GM18507 (cell line): ENCODE measurements at regions not wholly inside any gene's neighbourhood (a gene's known extent, or its start where the extent isn't known, plus 50 kb on each side); places are given as distances from the start of the nearest gene placed in this dataset.
"Not testable (repeated sequence)": the region's sequence is repeated elsewhere in the genome, so short reads cannot be mapped to it uniquely, and the experiment has no call there.

ENCODE experiments used
- DNase-seq: peaks from one replicate; pipeline ENCODE4 v3.0.0; 2011; ENCODE audit warnings: low read depth; ENCODE audit not compliant: insufficient read length; ENCODE audit errors: extremely low spot score
- FAIRE-seq: peaks from 2 replicates; lab custom pipeline; 2011; peaks lifted over from hg19 to GRCh38; lab: Jason Lieb, UNC

DNA sequence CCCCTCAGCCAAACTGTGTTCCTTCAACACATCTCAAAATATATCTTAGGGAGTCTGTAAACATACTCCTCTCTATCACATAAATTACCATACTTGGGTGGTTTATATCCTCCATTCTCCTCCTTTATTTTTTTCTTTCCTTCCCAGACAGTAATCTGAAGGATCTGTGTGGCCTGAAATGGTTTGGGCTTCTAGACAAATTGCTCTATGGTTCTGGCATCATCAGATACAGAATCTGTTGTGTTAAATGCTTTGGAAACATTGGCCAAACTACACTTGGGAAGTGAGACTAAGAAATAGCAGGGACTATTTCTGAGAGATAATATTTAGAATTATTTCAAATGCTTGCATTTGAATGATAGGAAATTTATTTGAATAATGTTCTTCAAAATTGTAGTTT lies 353.0 kb upstream of the KCND2 start:
- FAIRE-seq (no peak), DNase-seq (no peak)

DNA sequence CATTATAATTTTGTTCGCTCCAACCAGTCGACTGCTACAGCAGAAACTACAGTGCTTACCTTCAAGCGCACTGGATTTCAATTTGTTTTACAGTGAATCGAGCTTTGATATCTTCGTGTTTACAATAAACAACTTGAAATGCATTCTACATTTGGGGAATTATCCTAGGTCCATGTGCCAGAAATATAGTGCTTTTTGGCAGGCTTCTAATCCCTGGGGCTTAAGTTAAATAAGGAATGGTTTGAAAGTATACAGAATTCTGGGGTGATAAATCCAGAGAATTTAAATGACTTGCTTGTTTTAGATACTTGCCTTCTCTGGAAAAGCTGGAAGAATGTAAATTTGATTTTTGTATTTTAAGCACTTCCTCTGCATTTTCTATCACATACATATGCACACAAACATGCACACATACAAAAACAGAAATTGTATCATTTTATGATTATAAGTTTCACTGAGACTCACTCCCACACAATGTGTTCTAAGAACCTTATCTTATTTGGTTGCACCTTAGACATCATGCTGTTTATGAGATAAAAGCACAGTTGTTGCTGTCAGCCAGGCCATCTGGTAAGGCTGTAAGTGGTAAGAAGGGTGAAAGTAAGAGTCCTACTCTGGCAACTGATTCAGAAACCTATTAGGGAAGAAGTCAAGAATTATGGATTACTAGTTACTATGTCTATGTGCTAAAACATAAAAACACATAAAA lies 347.2 kb upstream of the KCND2 start:
- DNase-seq (no peak), FAIRE-seq (no peak)

DNA sequence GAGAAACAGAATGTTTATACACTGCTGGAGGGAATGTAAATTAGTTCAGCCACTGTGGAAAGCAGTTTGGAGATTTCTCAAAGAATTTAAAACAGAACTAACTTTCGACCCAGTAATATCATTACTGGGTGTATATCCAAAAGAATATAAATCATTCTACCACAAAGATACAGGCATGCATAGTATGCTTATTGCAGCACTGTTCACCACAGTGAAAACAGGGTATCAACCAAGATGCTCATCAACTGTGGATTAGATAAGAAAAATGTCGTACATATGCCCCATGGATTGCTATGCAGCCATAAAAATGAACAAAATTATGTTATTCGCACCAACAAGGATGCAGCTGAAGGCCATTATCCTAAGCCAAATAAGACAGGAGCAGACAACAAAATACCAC lies 343.1 kb upstream of the KCND2 start:
- FAIRE-seq, result no peak
- DNase-seq, result no peak

DNA sequence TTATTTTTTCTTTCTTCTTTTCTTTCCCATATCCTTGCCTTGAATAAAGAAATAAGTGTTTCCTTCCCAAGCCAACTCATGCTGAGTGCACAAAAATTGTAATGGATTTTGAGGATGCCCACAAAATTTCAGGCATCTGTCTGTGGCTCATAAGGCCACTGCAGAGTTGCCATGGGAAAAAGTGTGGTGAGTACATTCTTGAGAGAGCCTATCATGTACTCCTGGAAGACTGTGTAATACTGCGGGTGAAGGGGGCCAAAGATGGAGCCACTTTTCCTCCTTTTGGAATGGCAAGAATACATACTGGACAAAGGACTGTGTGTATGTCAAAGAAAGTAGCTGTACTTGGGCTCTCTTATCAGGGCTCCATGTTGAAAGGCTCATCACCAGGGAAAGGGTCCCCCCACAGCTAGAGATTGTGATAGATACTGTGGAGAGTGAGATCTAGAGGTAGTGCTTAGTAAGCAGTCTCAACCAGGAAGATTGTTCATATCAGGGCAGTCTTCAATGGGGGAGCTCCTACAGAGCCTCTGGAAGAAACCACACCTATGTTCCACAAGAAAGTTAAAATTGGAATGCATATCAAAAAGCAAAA lies 341.6 kb upstream of the KCND2 start:
- DNase-seq (no peak), FAIRE-seq (no peak)

DNA sequence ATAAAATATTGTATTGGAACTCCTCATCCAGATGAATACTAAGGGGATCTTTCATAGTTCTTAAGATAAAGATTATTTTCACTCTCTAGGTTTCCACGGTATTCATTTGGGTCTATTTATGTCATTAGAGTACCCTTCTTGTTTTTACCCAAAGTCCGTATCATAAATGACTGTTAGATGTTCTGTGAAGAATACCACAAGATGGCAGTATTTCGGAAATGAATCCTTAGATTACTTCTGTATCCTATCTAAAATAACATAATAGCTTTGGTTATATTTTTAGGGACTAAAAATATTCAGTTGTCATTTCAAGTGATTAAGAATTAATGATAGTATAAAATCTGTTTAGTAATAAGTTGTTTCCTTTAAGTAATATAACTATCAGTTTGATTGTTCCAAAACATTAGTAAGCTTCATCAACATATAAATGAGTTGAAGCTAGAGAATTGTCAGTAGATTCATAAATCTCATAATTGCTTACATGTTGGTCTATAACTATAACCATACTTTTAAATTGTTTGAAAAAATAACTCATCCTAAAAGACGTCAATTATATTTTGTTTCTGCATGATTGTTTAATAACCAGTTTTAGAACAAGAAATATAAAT lies 337.5 kb upstream of the KCND2 start:
- no peak for DNase-seq
- FAIRE-seq, result peak; percentile 45

DNA sequence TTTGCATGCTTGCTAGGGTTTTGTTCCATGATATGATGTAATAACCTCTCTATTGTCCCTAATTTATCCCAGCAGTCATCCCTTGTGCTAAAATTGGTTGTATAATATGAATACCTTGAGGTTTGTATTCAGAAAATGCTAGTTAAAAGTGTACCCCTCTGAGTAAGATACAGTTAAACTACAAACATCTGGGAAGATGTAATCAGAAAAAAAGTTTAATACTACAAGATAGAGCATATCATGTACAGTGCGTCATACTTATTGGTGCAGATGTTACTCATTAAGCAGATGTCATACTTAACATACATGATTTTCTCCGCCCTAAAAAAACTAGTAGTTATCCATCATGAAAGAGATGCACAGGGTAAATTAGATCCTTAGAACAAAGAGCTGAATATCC lies 336.1 kb upstream of the KCND2 start:
- DNase-seq (no peak), FAIRE-seq (no peak)

DNA sequence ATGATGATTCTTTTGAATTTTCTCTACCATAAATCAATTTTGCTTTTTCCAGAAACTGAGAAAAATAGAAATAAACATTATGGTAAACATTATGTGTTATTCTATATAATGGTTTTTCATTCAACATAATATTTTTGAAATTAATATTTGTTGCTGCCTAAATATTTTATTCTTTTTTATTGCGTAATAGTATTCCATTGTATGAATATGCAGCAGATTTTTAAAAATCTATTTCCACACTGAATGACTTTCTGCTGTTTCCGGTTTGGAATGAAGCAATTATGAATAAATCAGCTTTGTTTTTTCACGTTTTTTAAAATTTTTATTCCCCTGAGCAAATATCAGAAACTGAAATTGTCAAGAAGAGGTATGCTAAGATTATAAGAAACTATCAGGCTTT lies 335.2 kb upstream of the KCND2 start:
- FAIRE-seq (no peak), DNase-seq (no peak)

DNA sequence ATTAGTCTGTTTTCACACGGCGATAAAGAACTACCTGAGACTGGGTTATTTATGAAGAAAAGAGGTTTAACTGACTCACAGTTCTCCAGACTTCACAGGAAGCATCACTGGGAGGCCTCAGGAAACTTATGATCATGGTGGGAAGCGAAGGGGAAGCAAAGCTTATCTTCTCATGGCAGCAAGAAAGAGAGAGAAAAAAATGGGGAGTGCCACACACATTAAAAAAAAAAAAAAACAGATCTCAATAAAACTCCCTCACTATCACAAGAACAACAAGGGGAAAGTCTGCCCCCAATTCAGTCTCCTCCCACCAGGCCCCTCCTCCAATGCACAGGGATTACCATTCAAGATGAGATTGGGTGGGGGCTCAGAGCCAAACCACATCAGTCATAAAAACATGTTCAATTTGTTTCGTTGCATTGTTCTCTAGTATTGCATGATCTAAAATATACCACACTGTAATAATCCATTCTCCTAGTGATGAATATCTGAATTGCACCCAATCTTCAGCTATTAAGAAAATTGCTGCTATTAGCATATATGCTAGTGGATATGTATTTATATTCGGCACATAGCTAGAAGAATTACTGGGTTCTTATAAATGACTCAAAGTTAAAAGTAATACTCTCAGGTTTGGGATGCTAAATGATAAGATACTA lies 328.9 kb upstream of the KCND2 start:
- DNase-seq, result no peak
- FAIRE-seq, result no peak

DNA sequence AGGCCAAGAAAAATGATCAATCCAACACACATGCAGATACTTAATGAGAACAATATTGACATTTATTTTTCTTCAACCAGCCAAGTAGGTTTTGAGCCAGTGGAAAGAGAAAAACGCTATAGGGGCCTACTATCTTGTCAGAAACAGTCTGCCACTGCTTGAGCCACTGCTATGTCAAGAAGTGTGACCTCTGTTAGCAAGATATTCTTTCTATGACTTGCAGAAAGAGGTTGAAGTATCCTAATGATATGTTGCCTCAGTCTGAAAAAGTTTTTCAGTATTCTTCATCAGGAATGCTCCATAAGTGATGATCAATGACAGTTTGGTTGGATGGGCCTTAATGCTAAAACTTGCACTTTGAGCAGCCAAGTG lies 328.4 kb upstream of the KCND2 start:
- FAIRE-seq (no peak), DNase-seq (no peak)

DNA sequence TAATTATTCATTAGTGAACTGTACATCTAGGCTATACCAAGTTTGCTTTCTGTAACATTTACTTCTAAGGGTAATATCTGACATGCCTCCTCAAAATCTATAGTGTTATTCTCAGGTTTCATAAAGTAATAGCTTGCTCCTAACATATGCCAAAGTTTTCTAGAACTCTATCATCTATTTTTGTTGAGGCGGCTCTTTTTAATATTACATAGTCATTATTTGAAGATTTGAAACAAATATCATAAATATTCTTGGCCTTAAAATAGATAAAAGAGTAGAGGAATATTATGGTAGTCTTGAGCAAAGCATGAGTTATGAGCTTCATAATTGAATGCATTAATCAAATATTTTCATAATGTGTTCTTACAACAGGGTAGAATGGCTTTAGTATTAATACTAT lies 327.2 kb upstream of the KCND2 start:
- no peak for DNase-seq
- no peak for FAIRE-seq

DNA sequence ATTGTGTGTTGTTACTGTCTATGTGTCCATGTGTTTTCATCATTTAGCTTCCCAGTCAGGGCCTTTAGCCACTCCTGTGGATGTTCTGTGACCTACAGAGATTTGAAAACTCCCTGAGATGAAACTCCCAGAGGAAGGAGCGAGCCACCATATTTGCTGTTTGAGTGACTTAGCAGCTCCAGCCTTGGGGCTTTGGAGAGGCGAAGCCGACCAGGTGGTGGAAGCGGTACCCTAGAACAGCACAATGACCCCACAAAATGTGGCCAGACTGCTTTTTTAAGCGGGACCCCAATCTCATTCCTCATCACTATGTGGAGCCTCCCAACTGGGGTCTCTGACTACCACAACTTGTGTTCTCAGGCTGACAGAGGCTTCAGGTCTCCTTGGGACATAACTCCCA lies 323.9 kb upstream of the KCND2 start:
- no peak for FAIRE-seq
- no peak for DNase-seq

DNA sequence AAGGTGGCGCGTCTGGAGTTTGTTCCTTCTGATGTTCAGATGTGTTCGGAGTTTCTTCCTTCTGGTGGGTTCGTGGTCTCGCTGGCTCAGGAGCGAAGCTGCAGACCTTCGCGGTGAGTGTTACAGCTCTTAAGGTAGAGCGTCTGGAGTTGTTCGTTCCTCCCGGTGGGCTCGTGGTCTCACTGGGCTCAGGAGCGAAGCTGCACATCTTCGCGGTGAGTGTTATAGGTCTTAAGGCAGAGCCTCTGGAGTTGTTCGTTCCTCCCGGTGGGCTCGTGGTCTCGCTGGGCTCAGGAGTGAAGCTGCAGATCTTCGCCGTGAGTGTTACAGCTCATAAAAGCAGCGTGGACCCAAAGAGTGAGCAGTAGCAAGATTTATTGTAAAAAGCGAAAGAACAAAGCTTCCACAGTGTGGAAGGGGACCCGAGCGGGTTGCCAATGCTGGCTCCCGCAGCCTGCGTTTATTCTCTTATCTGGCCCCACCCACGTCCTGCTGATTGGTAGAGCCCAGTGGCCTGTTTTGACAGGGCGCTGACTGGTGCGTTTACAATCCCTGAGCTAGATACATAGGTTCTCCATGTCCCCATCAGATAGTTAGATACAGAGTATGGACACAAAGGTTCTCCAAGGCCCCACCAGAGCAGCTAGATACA lies 322.5 kb upstream of the KCND2 start:
- not testable (repeated sequence) for FAIRE-seq

DNA sequence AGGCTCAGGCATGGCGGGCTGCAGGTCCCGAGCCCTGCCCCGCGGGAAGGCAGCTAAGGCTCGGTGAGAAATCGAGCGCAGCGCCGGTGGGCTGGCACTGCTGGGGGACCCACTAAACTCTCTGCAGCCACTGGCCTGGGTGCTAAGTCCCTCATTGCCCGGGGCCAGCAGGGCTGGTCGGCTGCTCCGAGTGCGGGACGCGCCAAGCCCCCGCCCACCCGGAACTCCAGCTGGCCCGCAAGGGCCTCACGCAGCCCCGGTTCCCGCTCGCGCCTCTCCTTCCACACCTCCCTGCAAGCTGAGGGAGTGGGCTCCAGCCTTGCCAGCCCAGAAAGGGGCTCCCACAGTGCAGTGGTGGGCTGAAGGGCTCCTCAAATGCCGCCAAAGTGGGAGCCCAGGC lies 321.4 kb upstream of the KCND2 start:
- not testable (repeated sequence) for DNase-seq, FAIRE-seq

More for the DNA sequence above, 322.5 kb upstream of the KCND2 start:
- DNase-seq, result not testable (repeated sequence)

DNA sequence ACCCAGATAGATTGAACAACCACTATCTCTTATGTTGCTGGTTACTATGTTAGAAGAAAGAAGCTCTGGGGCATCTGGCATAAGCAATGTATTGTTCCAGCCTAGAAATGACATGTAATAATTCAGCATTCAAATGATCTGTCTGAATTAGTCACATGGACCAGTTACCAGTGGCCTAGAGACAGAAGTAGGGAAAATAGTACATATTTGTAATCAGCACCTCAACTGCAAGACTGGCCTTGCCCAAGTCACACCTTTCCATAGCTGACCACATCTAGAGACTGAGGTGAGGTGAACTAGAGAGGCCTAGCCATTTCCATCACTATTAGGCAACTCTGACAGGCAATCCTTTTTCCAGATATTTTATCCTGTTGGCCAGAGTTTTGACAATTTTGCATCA lies 315.6 kb upstream of the KCND2 start:
- FAIRE-seq (no peak), DNase-seq (no peak)

DNA sequence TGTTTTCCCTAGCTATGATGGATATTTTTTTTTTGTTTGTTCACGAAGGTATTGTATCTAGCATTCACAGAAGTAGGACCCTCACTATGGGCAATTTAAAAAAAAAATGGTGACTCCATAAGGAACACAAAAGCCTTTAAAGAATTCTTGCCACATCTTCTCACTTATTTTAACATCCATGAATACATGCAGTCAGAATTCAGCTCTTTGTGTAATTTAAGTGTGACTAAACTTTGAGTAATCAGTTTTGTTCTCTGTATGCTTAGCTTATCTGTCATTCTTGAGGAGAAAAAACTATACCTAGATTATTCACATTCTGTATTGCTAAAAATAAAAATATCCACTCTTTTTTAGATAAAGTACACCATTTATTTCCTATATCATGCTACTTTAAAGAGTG lies 313.2 kb upstream of the KCND2 start:
- FAIRE-seq, result no peak
- DNase-seq, result no peak

DNA sequence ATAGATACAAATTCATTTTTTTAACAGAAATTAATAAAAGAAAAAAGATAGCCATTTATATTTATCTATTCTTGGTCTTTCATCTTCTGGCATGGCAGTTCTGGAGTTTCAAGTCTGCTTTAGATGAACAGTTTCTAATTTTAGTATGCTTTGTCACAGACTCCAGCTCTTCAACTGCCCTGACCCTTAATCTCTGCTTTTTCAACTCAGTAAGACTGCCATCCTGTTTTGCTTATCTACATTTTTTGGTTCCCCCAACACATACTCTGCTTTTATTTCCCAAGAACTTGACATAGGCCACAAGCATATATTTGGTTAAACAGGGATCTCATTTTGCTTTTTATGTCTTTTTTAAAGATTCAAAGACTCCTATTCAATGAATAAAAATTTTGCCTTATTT lies 309.3 kb upstream of the KCND2 start:
- FAIRE-seq (no peak), DNase-seq (no peak)

DNA sequence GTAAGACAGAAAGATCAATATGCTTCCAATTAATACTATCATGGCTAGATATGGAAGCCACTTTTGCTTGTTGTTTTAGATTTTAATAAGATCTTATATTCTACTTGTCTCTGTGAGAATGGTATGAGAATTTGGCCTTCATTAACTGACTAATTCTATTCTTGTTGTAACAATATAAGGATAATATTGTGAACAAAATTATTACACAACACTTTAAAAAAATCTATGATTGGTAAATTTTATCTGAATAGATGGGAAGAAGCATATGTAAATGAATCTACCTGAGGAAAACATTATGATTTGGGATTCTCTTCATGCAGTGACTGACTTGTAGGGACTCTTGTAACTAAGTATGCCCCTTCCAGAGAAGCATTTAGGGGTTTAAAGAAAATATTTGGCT lies 308.9 kb upstream of the KCND2 start:
- no peak for DNase-seq
- FAIRE-seq, result no peak

DNA sequence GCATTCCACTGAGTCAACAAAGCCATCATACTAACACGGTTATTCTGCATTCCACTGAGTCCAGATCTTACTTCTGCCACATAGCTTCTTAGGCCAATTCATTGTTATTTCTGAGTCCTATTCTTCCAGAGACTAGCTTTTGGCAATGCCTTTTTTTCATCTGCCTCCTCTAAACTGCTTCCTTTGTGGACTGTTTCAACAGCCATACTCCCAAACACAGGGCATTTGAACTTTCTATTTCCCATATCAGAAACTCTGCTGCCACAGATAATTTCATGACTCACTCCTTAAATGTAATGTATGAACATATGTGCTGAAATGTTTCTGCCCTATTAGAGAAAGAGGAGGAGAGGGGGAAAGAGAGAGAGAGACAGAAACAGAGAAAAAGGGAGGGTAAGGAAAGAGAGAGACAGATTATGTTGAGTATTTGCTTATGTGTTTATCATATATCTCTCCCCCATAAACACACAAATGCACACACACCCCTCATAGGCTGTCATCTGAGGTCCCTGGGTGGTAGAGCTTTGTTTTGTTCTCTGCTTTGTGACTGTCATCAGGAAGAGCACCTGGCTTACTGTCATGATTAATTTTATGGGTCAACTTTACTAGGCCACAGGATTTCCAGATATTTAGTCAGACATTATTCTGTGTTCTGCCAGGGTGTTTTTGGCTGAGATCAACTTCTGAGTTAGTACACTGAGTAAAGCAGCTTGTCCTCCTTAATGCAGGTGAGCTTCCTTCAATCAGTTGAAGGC lies 308.0 kb upstream of the KCND2 start:
- no peak for DNase-seq
- no peak for FAIRE-seq

DNA sequence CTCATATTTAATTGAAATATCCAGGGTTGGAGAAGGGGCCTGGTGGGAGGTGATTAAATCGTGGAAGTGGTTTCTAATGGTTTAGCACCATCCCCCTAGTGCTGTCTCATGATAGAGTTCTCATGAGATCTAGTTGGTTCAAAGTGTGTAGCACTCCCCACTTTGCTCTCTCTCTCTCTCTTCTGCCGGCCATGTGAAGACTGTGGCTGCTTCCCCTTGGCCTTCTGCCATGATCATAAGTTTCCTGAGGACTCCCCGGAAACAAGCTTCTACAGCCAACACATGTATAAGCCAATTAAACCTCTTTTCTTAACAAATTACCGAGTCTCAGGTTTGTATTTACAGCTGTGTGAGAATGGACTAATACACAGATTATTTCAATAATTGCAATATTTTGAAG lies 305.8 kb upstream of the KCND2 start:
- no peak for DNase-seq
- no peak for FAIRE-seq

DNA sequence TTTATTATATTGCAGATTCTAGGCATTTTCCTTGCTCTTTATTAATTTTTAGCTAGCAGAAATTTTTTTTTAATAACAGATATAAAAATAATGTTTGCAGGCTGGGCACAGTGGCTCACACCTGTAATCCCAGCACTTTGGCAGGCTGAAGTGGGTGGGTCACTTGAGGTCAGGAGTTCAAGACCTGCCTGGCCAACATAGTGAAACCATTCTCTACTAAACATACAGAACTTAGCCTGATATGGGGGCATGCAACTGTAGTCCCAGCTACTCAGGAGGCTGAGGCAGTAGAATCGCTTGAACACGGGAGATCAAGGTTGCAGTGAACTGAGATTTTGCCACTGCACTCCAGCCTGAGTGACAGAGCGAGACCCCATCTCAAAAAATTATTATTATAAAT lies 304.6 kb upstream of the KCND2 start:
- not testable (repeated sequence) for DNase-seq, FAIRE-seq
